ENCODE measurements at regions not wholly inside any gene's neighbourhood (a gene's known extent, or its start where the extent isn't known, plus 50 kb on each side); places are given as distances from the start of the nearest gene placed in this dataset.
"Not testable (repeated sequence)": the region's sequence is repeated elsewhere in the genome, so short reads cannot be mapped to it uniquely, and the experiment has no call there.

DNA sequence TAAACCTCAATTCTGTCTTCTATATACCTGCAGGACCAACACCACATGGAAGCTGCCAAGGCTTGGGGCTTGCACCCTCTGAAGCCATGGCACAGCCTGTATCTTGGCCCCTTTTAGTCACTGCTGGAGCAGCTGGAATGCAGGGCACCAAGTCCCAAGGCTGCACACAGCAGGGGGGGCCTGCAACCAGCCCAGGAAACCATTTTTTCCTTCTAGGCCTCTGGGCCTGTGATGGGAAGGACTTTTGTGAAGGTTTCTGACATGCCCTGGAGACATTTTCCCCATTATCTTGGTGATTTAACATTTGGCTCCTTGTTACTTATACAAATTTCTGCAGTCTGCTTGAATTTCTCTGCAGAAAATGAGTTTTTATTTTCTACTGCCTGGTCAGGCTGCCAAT is 123.2 kb upstream of the PCGF5 start:
- H3K27me3 ChIP-seq (ENCODE audit: insufficient read depth, low read length, poor library complexity, severe bottlenecking) = no peaks in the 10 kb centered on the region
- no peaks in the 10 kb centered on the region for H3K36me3 ChIP-seq (ENCODE audit: insufficient read depth, low read length)
- H3K9ac ChIP-seq (ENCODE audit: low read depth, low read length, poor library complexity, severe bottlenecking) = no peak overlapping the region
- no peak overlapping the region for H2AFZ ChIP-seq (ENCODE audit: low read length)
- H3K4me2 ChIP-seq (ENCODE audit: low read depth, low read length, poor library complexity, severe bottlenecking) = no peak overlapping the region
- no peaks in the 10 kb centered on the region for H4K20me1 ChIP-seq (ENCODE audit: insufficient read depth, low read length, poor library complexity, severe bottlenecking)
- peaks cover 7% of the 10 kb centered on the region; the same call in 1 of the 2 replicates for H3K9me3 ChIP-seq (ENCODE audit: insufficient read depth, low read depth, low read length)
- H3K4me1 ChIP-seq (ENCODE audit: insufficient read depth, low read length, poor library complexity, severe bottlenecking) = no peaks in the 10 kb centered on the region
- no peaks in the 10 kb centered on the region for H3K79me2 ChIP-seq (ENCODE audit: insufficient read depth, low read length)
- no peaks in the 10 kb centered on the region for H3F3A ChIP-seq (ENCODE audit: low read depth)
- H3K4me3 ChIP-seq (ENCODE audit: low read length, poor library complexity, severe bottlenecking) = no peak overlapping the region
- TF ChIP-seq, protein P1, sequence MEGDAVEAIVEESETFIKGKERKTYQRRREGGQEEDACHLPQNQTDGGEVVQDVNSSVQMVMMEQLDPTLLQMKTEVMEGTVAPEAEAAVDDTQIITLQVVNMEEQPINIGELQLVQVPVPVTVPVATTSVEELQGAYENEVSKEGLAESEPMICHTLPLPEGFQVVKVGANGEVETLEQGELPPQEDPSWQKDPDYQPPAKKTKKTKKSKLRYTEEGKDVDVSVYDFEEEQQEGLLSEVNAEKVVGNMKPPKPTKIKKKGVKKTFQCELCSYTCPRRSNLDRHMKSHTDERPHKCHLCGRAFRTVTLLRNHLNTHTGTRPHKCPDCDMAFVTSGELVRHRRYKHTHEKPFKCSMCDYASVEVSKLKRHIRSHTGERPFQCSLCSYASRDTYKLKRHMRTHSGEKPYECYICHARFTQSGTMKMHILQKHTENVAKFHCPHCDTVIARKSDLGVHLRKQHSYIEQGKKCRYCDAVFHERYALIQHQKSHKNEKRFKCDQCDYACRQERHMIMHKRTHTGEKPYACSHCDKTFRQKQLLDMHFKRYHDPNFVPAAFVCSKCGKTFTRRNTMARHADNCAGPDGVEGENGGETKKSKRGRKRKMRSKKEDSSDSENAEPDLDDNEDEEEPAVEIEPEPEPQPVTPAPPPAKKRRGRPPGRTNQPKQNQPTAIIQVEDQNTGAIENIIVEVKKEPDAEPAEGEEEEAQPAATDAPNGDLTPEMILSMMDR (conservative IDR thresholded peaks at IDR 0.05; ENCODE audit: low read length) = no peak
- TF ChIP-seq EZH2phosphoT487 (IDR thresholded peaks at IDR 0.05; ENCODE audit: borderline replicate concordance) = no peak
- H3K9me2 ChIP-seq (replicated peaks; ENCODE audit: low read depth, low read length) = no peaks in the 10 kb centered on the region

DNA sequence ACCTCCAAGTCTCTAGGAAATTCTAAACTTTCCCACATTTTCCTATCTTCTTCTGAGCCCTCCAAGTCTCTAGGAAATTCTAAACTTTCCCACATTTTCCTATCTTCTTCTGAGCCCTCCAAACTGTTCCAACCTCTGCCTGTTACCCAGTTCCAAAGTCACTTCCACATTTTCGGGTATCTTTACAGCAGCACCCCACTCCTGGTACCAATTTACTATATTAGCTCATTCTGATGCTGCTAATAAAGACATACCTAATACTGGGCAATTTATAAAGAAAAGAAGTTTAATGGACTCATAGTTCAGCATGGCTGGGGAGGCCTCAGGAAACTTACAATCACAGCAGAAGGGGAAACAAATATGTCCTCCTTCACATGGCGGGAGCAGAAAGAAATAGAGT is 122.4 kb upstream of the PCGF5 start:
- not testable (repeated sequence) for H3K9ac ChIP-seq (ENCODE audit: low read depth, low read length, poor library complexity, severe bottlenecking); H3K4me1 ChIP-seq (ENCODE audit: insufficient read depth, low read length, poor library complexity, severe bottlenecking); H2AFZ ChIP-seq (ENCODE audit: low read length); H3K9me2 ChIP-seq (replicated peaks; ENCODE audit: low read depth, low read length); H3K9me3 ChIP-seq (ENCODE audit: insufficient read depth, low read depth, low read length); H3K79me2 ChIP-seq (ENCODE audit: insufficient read depth, low read length); H3K36me3 ChIP-seq (ENCODE audit: insufficient read depth, low read length); H4K20me1 ChIP-seq (ENCODE audit: insufficient read depth, low read length, poor library complexity, severe bottlenecking); H3K4me2 ChIP-seq (ENCODE audit: low read depth, low read length, poor library complexity, severe bottlenecking); H3F3A ChIP-seq (ENCODE audit: low read depth); H3K4me3 ChIP-seq (ENCODE audit: low read length, poor library complexity, severe bottlenecking); H3K27me3 ChIP-seq (ENCODE audit: insufficient read depth, low read length, poor library complexity, severe bottlenecking)

DNA sequence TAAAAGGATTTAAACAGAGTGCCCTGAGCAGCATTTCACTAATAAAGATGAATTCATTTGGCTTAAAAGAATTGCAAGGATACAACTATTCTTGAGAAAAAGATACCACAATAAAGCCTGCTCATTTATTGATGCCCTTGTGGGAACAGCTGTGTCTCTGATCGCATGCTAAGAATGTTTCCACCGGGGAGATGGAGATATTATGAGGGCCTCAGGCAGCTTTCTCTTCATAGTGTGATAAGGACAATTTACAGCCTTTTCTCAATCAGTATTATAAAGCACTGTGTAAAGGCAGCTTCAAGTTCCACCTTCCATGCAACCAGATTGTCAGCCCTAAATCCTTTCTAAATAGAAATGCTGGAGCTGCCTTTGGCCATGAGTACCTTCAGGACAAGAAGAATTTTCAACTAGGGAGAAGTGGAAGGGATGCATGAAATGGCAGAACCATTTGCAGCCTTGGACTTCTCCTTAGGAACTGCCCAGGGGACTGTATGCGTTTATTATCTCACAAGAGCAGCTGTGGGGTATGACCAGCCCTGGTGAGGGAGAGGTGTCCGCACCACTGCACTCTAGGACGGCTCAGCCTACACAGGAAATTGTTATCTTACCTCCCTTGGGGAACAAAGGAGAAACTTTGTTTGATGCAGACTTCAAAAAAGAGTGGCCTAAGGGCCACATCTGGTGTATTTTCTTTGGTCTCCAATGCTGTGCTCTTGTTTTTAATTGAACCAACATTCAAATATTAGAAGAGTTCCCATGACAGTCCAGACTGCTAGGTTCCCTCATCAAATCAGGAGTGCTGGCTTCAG is 116.9 kb upstream of the PCGF5 start:
- peak overlapping the region; percentile 51 for H3K4me2 ChIP-seq (ENCODE audit: low read depth, low read length, poor library complexity, severe bottlenecking)
- no peak overlapping the region; the same call in 1 of the 2 replicates for H2AFZ ChIP-seq (ENCODE audit: low read length)

More for the DNA sequence above, 116.9 kb upstream of the PCGF5 start:
- Histone ChIP-seq H3K79me2 (ENCODE audit: insufficient read depth, low read length) (no peaks in the 10 kb centered on the region), H3K4me1 (ENCODE audit: insufficient read depth, low read length, poor library complexity, severe bottlenecking) (peaks cover 27% of the 10 kb centered on the region), H3K9me3 (ENCODE audit: insufficient read depth, low read depth, low read length) (no peaks in the 10 kb centered on the region), H3F3A (ENCODE audit: low read depth) (0 out of 2 replicates have a peak, but pooled peaks cover 2% of the 10 kb centered on the region), H3K36me3 (ENCODE audit: insufficient read depth, low read length) (no peaks in the 10 kb centered on the region), H3K9ac (ENCODE audit: low read depth, low read length, poor library complexity, severe bottlenecking) (no peak overlapping the region), H3K4me3 (ENCODE audit: low read length, poor library complexity, severe bottlenecking) (peak overlapping the region; percentile 28), H4K20me1 (ENCODE audit: insufficient read depth, low read length, poor library complexity, severe bottlenecking) (no peaks in the 10 kb centered on the region), H3K9me2 (replicated peaks; ENCODE audit: low read depth, low read length) (no peaks in the 10 kb centered on the region), H3K27me3 (ENCODE audit: insufficient read depth, low read length, poor library complexity, severe bottlenecking) (no peaks in the 10 kb centered on the region)
- TF ChIP-seq, protein P1 (conservative IDR thresholded peaks at IDR 0.05; ENCODE audit: low read length) = no peak
- no peak for TF ChIP-seq EZH2phosphoT487 (IDR thresholded peaks at IDR 0.05; ENCODE audit: borderline replicate concordance)

Measured in Loucy (cell line).